ENCODE measurements at regions not wholly inside any gene's neighbourhood (a gene's known extent, or its start where the extent isn't known, plus 50 kb on each side); places are given as distances from the start of the nearest gene placed in this dataset.

- TF ChIP-seq CTCF (IDR thresholded peaks at IDR 0.05) (no peak), POLR2A (IDR thresholded peaks at IDR 0.05) (no peak)
- no peak overlapping the region for H3K4me3 ChIP-seq (ENCODE audit: low read depth, poor library complexity, severe bottlenecking)
- no peak for DNase-seq (ENCODE audit: low spot score in 2 of 2)
- intact Hi-C loops (cut with DNase I; ENCODE audit: low total_unique reads): no loop called here
- WGBS, 2 donors: 87 to 89% methylated on average over 3 of the region's 3 CpGs
Measured at GRCh38 chr3:76178412-76178811, 393.1 kb upstream of the ZNF717 start.

GRCh38 chr3:76181213-76181612, 395.9 kb upstream of the ZNF717 start:
- TF ChIP-seq POLR2A (IDR thresholded peaks at IDR 0.05): no peak
- TF ChIP-seq CTCF (IDR thresholded peaks at IDR 0.05): no peak
- no peak overlapping the region for H3K4me3 ChIP-seq (ENCODE audit: low read depth, poor library complexity, severe bottlenecking)
- WGBS, 2 donors: 82 to 87% methylated on average over 2 of the region's 2 CpGs
- DNase-seq (ENCODE audit: low spot score in 2 of 2): no peak
- intact Hi-C loops (cut with DNase I; ENCODE audit: low total_unique reads): no loop called here

GRCh38 chr3:76198086-76198485, 412.7 kb upstream of the ZNF717 start:
- WGBS, 2 donors: 38 to 43% methylated on average over 1 of the region's 1 CpG
- no peak for DNase-seq (ENCODE audit: low spot score in 2 of 2)
- intact Hi-C loops (cut with DNase I; ENCODE audit: low total_unique reads): no loop called here
- H3K4me3 ChIP-seq (ENCODE audit: low read depth, poor library complexity, severe bottlenecking): no peak overlapping the region
- TF ChIP-seq CTCF (IDR thresholded peaks at IDR 0.05) (no peak), POLR2A (IDR thresholded peaks at IDR 0.05) (no peak)

- no peak overlapping the region for H3K4me3 ChIP-seq (ENCODE audit: low read depth, poor library complexity, severe bottlenecking)
- TF ChIP-seq POLR2A (IDR thresholded peaks at IDR 0.05) (no peak), CTCF (IDR thresholded peaks at IDR 0.05) (no peak)
- intact Hi-C loops (cut with DNase I; ENCODE audit: low total_unique reads): no loop called here
- WGBS, 2 donors: 43 to 50% methylated on average over 5 of the region's 5 CpGs
- DNase-seq (ENCODE audit: low spot score in 2 of 2): no peak
Measured at GRCh38 chr3:76199382-76199781, 414.0 kb upstream of the ZNF717 start.

- whole genome bisulfite sequencing, 2 donors: 80 to 87% methylated on average over 12 of the region's 12 CpGs
- H3K4me3 ChIP-seq (ENCODE audit: low read depth, poor library complexity, severe bottlenecking): no peak overlapping the region
- intact Hi-C loops (cut with DNase I; ENCODE audit: low total_unique reads): no loop called here
- TF ChIP-seq CTCF (IDR thresholded peaks at IDR 0.05) (no peak), POLR2A (IDR thresholded peaks at IDR 0.05) (no peak)
- no peak for DNase-seq (ENCODE audit: low spot score in 2 of 2)
Measured at GRCh38 chr3:76203578-76203977, 418.2 kb upstream of the ZNF717 start.

GRCh38 chr3:76206346-76206745, 421.0 kb upstream of the ZNF717 start:
- intact Hi-C loops (cut with DNase I; ENCODE audit: low total_unique reads): no loop called here
- TF ChIP-seq POLR2A (IDR thresholded peaks at IDR 0.05): no peak
- no peak for TF ChIP-seq CTCF (IDR thresholded peaks at IDR 0.05)
- H3K4me3 ChIP-seq (ENCODE audit: low read depth, poor library complexity, severe bottlenecking): no peak overlapping the region
- no peak for DNase-seq (ENCODE audit: low spot score in 2 of 2)
- 78 to 91% methylated on average over 3 of the region's 3 CpGs for WGBS, 2 donors

Data from lower leg skin (tissue), 4 donors.